Glutamatergic neuron (in vitro differentiated cells): ENCODE measurements at regions not wholly inside any gene's neighbourhood (a gene's known extent, or its start where the extent isn't known, plus 50 kb on each side); places are given as distances from the start of the nearest gene placed in this dataset.

Experiments
- DNase-seq: peaks from one replicate; pipeline ENCODE4 v3.0.0; 2022
- H3K27ac Mint-ChIP-seq: one replicate; pipeline ENCODE4 v1.8.0; 2020; ENCODE audit warnings: mild to moderate bottlenecking, mixed read lengths, inconsistent platforms; ENCODE audit not compliant: unreplicated experiment
- H3K27me3 Mint-ChIP-seq: one replicate; pipeline ENCODE4 v1.8.0; 2020; ENCODE audit warnings: mild to moderate bottlenecking, moderate library complexity, mixed read lengths, inconsistent platforms; ENCODE audit not compliant: unreplicated experiment
- H3K36me3 Mint-ChIP-seq: one replicate; pipeline ENCODE4 v1.8.0; 2020; ENCODE audit warnings: mild to moderate bottlenecking, mixed read lengths, inconsistent platforms; ENCODE audit not compliant: unreplicated experiment
- H3K4me1 Mint-ChIP-seq: one replicate; pipeline ENCODE4 v1.8.0; 2020; ENCODE audit warnings: mild to moderate bottlenecking, low read depth, mixed read lengths, inconsistent platforms; ENCODE audit not compliant: unreplicated experiment
- H3K4me3 Mint-ChIP-seq: one replicate; pipeline ENCODE4 v1.8.0; 2020; ENCODE audit warnings: mild to moderate bottlenecking, mixed read lengths, inconsistent platforms; ENCODE audit not compliant: unreplicated experiment
- H3K9me3 Mint-ChIP-seq: one replicate; pipeline ENCODE4 v1.8.0; 2020; ENCODE audit warnings: mild to moderate bottlenecking, moderate library complexity, mixed read lengths, inconsistent platforms; ENCODE audit not compliant: unreplicated experiment
- CTCF ChIP-seq: fragments of 200-600 bp; sonication (generic); IDR thresholded peaks from one replicate; pipeline ENCODE4 v1.5.0; 2021; ENCODE audit not compliant: partially characterized antibody, unreplicated experiment

DNA sequence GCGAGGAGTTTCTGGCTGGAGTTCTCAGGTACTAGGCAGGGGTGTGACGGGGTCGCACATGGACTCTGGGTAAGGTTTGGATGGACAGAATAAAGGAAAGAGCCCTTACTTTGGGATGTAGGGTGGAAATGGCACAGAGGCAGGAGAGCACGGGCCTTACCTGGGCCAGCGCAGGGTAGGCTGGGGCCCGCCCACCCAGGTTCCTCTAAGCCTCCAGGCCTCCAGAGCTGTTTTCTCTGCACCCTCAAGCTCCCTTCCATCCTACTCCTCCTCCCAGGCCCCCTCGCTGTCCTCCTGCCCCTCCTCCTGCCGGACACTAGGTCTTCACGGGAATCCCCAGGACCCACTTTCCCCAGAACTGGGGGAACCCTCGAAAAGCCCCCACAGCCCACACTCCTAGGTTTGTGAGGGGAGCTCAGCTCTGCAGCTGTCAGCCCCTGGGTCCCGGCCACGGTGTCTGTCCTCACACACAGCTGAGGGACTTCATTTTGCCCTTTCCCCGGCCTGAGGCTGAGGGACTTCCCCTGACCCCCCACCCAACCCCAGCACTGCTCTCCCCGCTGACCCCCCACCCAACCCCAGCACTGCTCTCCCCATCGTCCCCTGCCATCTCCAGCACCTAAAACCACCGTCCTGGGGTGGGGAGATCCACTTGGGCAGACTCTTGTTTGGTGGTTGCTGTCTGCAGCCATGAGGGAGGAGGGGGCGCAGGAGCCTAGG is 53.0 kb upstream of the PCSK6 start:
- no peaks in the 10 kb centered on the region for H3K4me1 Mint-ChIP-seq

GRCh38 chr15:101541501-101542292 is 52.2 kb upstream of the PCSK6 start:
- Mint-ChIP-seq H3K27ac (no peak overlapping the region), H3K4me1 (no peaks in the 10 kb centered on the region)

More for the DNA sequence above, 53.0 kb upstream of the PCSK6 start:
- Mint-ChIP-seq H3K36me3 (peaks cover 10% of the 10 kb centered on the region), H3K9me3 (peaks cover 6% of the 10 kb centered on the region), H3K27ac (no peak overlapping the region), H3K4me3 (no peak overlapping the region), H3K27me3 (peaks cover 8% of the 10 kb centered on the region)
- no peak for DNase-seq
- no peak for TF ChIP-seq CTCF

GRCh38 chr15:101540480-101541239 is 51.2 kb upstream of the PCSK6 start:
- Mint-ChIP-seq H3K4me3 (no peak overlapping the region), H3K9me3 (peaks cover 6% of the 10 kb centered on the region), H3K27me3 (peaks cover 6% of the 10 kb centered on the region), H3K36me3 (peaks cover 4% of the 10 kb centered on the region), H3K27ac (no peak overlapping the region), H3K4me1 (no peaks in the 10 kb centered on the region)
- DNase-seq, result no peak
- no peak for TF ChIP-seq CTCF

More at GRCh38 chr15:101541501-101542292, 52.2 kb upstream of the PCSK6 start:
- Mint-ChIP-seq H3K27me3 (peaks cover 8% of the 10 kb centered on the region), H3K4me3 (no peak overlapping the region), H3K9me3 (peaks cover 6% of the 10 kb centered on the region), H3K36me3 (peaks cover 10% of the 10 kb centered on the region)
- no peak for TF ChIP-seq CTCF
- no peak for DNase-seq

DNA sequence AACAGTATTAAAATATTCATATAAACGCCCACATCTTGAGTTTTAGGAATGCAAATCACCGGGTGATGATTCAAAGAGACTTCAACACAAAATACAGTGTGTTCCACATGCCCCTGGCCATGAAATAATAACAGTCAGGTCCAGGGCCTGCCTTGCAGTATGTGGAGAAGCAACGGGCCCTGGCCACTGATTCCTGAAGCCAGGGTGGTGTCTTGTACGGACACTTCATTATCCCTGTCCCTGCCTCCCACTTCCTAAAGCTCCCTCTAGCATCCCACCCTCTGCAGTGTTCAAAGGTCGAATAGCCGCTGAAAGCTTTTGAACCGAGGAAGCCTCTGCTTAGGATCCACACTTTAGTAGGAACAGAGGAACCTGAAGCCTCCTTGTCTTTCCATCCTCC is 50.4 kb upstream of the PCSK6 start:
- DNase-seq, result no peak
- Mint-ChIP-seq H3K9me3 (peaks cover 9% of the 10 kb centered on the region), H3K27me3 (peaks cover 6% of the 10 kb centered on the region), H3K4me3 (no peak overlapping the region), H3K36me3 (peaks cover 4% of the 10 kb centered on the region), H3K4me1 (peaks cover 3% of the 10 kb centered on the region), H3K27ac (no peak overlapping the region)
- no peak for TF ChIP-seq CTCF
